ENCODE measurements at regions not wholly inside any gene's neighbourhood (a gene's known extent, or its start where the extent isn't known, plus 50 kb on each side); places are given as distances from the start of the nearest gene placed in this dataset.

DNA sequence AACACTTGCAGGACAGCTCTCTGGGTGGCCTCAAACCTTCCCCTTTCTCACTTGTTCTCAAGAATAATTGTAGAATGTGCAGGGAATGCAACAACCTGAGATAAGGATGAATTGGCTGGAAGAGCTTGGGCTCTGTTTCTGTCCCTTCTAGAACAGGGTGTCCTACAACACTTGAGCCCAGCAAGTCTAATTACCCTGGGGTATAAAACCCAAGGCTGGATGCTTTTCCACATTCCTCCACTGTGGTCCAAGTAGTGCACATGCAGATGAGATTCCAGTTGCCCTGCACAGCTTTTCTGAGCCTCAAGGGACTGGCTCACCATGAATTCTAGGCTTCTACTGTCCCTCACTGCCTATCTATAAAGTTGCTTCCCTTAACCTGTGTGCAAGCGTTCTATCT, 140.8 kb upstream of the SPATS2L start:
- DNase-seq = no peak
- no peak overlapping the region for H3K4me3 Mint-ChIP-seq
- no peaks in the 10 kb centered on the region for H3K4me1 Mint-ChIP-seq (ENCODE audit: low read depth in 2 of 2)
- no peak for ATAC-seq (replicated peaks)
- peaks cover 10 to 16% of the 10 kb centered on the region in 2 donors for H3K27me3 Mint-ChIP-seq
- no peak overlapping the region for H3K27ac Mint-ChIP-seq
- H3K9me3 Mint-ChIP-seq = no peaks in the 10 kb centered on the region
- no peaks in the 10 kb centered on the region for H3K36me3 Mint-ChIP-seq (ENCODE audit: insufficient read depth)

GRCh38 chr2:200168641-200169555, 137.6 kb upstream of the SPATS2L start:
- Mint-ChIP-seq H3K36me3 (ENCODE audit: insufficient read depth) (no peaks in the 10 kb centered on the region), H3K27me3 (peaks cover 6 to 17% of the 10 kb centered on the region in 2 donors), H3K4me3 (no peak overlapping the region), H3K27ac (no peak overlapping the region), H3K9me3 (no peaks in the 10 kb centered on the region), H3K4me1 (ENCODE audit: low read depth in 2 of 2) (peaks cover 0 to 1% of the 10 kb centered on the region in 2 donors)
- DNase-seq (no peak), ATAC-seq (replicated peaks) (no peak)

- DNase-seq (no peak), ATAC-seq (replicated peaks) (no peak)
- no peak overlapping the region for H3K27ac Mint-ChIP-seq
- H3K27me3 Mint-ChIP-seq = peaks cover 0 to 14% of the 10 kb centered on the region in 2 donors
- no peaks in the 10 kb centered on the region for H3K9me3 Mint-ChIP-seq
- peaks cover 0 to 1% of the 10 kb centered on the region in 2 donors for H3K4me1 Mint-ChIP-seq (ENCODE audit: low read depth in 2 of 2)
- no peak overlapping the region for H3K4me3 Mint-ChIP-seq
- H3K36me3 Mint-ChIP-seq (ENCODE audit: insufficient read depth) = no peaks in the 10 kb centered on the region
Measured at GRCh38 chr2:200170221-200170620, 136.3 kb upstream of the SPATS2L start.

- ATAC-seq (replicated peaks) = no peak
- no peaks in the 10 kb centered on the region for H3K9me3 Mint-ChIP-seq
- DNase-seq = no peak
- H3K27me3 Mint-ChIP-seq = peaks cover 0 to 14% of the 10 kb centered on the region in 2 donors
- no peak overlapping the region for H3K4me3 Mint-ChIP-seq
- H3K36me3 Mint-ChIP-seq (ENCODE audit: insufficient read depth) = no peaks in the 10 kb centered on the region
- peaks cover 0 to 1% of the 10 kb centered on the region in 2 donors for H3K4me1 Mint-ChIP-seq (ENCODE audit: low read depth in 2 of 2)
- H3K27ac Mint-ChIP-seq = no peak overlapping the region
Measured at GRCh38 chr2:200171731-200172482, 134.6 kb upstream of the SPATS2L start.

GRCh38 chr2:200172521-200172920, 134.0 kb upstream of the SPATS2L start:
- Mint-ChIP-seq H3K36me3 (ENCODE audit: insufficient read depth) (no peaks in the 10 kb centered on the region), H3K27me3 (peaks cover 4 to 16% of the 10 kb centered on the region in 2 donors), H3K9me3 (no peaks in the 10 kb centered on the region), H3K4me3 (no peak overlapping the region), H3K27ac (no peak overlapping the region), H3K4me1 (ENCODE audit: low read depth in 2 of 2) (peaks cover 0 to 1% of the 10 kb centered on the region in 2 donors)
- ATAC-seq (replicated peaks) (no peak), DNase-seq (no peak)

DNA sequence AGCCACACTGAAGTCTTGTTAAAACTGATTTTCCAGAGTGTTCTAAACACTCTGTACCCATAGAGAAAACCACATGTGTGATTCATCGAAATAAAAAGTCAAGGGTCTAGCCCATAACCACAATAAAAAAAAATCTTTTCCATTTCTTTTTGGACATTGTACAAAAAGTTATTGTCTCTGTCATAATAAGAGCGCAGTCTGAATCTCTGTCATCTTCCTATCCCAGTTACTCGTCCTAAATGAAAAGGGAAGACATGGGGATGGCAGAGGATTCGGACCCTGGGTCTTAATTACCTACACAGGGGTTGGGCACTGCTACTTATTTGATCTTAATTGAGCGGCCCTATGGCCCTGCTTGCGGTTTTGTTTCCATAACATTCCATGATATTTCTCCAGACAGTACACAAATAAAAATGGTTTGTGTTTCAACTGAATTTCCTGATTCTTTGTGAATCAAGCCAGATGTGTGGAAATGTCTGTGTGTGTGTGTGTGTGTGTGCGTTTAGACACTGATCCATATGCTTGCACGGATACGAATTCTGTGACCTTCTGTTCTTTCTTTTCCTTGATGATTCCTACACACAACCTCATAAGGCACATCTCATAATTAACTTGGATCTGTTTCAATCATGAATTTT, 133.4 kb upstream of the SPATS2L start:
- Mint-ChIP-seq H3K27me3 (peaks cover 10 to 21% of the 10 kb centered on the region in 2 donors), H3K9me3 (no peaks in the 10 kb centered on the region)
- no peak for DNase-seq

GRCh38 chr2:200173691-200174090, 132.8 kb upstream of the SPATS2L start:
- DNase-seq = no peak
- Mint-ChIP-seq H3K36me3 (ENCODE audit: insufficient read depth) (no peaks in the 10 kb centered on the region), H3K4me3 (no peak overlapping the region), H3K27me3 (peaks cover 16 to 26% of the 10 kb centered on the region in 2 donors), H3K9me3 (no peaks in the 10 kb centered on the region), H3K27ac (no peak overlapping the region), H3K4me1 (ENCODE audit: low read depth in 2 of 2) (peaks cover 0 to 1% of the 10 kb centered on the region in 2 donors)
- ATAC-seq (replicated peaks) = no peak

More for the DNA sequence above, 133.4 kb upstream of the SPATS2L start:
- Mint-ChIP-seq H3K4me1 (ENCODE audit: low read depth in 2 of 2) (peaks cover 0 to 1% of the 10 kb centered on the region in 2 donors), H3K4me3 (no peak overlapping the region), H3K36me3 (ENCODE audit: insufficient read depth) (no peaks in the 10 kb centered on the region), H3K27ac (no peak overlapping the region)
- no peak for ATAC-seq (replicated peaks)

GRCh38 chr2:200174433-200175216, 131.9 kb upstream of the SPATS2L start:
- Mint-ChIP-seq H3K4me1 (ENCODE audit: low read depth in 2 of 2) (peaks cover 0 to 1% of the 10 kb centered on the region in 2 donors), H3K27me3 (peaks cover 19 to 24% of the 10 kb centered on the region in 2 donors), H3K36me3 (ENCODE audit: insufficient read depth) (no peaks in the 10 kb centered on the region), H3K27ac (no peak overlapping the region), H3K4me3 (no peak overlapping the region), H3K9me3 (no peaks in the 10 kb centered on the region)
- DNase-seq (no peak), ATAC-seq (replicated peaks) (no peak)

DNA sequence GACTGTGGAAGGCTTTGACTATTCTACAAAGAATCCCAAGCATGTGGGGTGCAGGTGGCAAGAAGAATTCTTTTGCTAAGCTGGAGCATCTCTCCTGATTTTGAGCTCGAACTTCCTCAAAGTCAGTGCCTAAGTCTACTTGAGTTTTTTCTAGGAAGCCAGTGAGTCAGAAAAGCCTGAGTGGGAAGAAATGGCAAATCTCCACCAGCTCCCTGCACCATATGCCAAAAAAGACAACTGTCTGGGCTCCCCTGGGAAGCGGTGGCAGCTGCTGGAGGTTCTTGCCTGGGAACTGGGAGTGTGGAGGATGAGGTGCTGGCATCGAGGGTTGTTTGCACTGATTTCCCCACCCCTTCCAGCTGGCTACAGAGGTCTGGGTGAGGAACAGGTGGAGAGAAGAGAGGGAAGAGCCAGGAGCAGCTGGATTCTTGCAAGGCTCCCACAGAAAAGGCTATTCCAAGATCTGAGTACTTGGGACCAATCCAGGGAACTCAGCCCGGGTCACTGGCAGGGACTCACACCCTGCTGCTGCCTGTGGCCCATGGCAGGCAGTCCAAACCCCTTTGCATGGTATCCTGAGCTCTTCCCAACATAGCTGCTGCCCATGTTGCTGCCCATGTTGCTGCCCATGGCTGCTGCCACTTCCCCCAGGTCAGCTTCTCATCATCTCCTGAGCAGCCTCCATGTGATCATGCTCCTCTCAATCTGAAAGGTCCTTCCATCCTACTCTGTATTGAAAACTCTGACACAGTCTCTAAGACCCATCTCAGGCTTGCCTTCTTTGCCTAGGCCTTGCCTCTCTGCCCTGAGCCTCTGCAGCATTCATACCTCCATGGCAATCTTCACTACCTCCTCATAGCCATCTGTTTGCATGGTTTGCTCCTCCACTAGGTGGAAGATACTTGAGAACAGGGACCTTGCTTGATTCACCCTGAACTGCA, 128.3 kb upstream of the SPATS2L start:
- Mint-ChIP-seq H3K4me1 (ENCODE audit: low read depth in 2 of 2) (no peaks in the 10 kb centered on the region), H3K36me3 (ENCODE audit: insufficient read depth) (peaks cover 2% of the 10 kb centered on the region), H3K27me3 (peaks cover 44 to 46% of the 10 kb centered on the region in 2 donors), H3K9me3 (no peaks in the 10 kb centered on the region), H3K4me3 (no peak overlapping the region), H3K27ac (no peak overlapping the region)
- ATAC-seq (replicated peaks) (no peak), DNase-seq (no peak)

DNA sequence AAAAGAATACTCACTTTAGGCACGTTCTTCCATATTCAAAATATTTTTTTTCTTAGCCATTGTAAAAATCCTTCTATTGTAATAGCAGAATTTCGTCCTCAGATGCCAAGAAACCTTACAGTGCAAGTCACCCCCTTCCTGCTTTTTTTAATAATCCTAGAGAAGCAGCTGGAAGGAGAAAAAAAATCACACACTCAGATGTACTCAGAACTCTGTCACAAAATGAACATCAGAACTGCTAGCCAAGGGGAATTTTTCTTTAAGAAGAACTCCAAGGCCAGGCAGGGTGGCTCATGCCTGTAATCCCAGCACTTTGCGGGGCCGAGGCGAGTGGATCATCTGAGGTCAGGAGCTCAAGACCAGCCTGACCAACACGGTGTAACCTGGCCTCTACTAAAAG, 127.3 kb upstream of the SPATS2L start:
- no peaks in the 10 kb centered on the region for H3K9me3 Mint-ChIP-seq
- no peak overlapping the region for H3K4me3 Mint-ChIP-seq
- H3K4me1 Mint-ChIP-seq (ENCODE audit: low read depth in 2 of 2) = no peaks in the 10 kb centered on the region
- peaks cover 46 to 49% of the 10 kb centered on the region in 2 donors for H3K27me3 Mint-ChIP-seq
- H3K27ac Mint-ChIP-seq = no peak overlapping the region
- peaks cover 2% of the 10 kb centered on the region for H3K36me3 Mint-ChIP-seq (ENCODE audit: insufficient read depth)
- ATAC-seq (replicated peaks) = no peak
- DNase-seq = no peak

DNA sequence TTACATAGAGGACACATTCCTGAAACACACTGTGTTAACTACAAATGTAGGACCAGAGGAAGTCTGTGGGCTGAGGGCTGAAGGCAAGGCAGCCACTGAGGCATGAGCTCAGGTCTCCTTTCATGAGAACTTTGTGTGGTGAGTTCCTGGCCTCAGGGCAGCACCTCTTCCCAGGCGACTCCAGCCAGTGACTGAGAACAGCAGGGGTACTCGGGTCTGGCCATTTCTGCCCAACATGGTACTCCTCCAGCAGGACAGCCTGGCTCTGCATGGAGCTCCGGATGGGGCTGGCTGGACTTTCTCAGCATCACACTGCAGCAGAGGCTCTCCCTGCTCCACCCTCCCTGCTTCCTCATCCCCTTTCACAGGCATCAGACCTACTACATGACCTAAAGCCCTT, 125.5 kb upstream of the SPATS2L start:
- DNase-seq (no peak), ATAC-seq (replicated peaks) (no peak)
- no peak overlapping the region for H3K4me3 Mint-ChIP-seq
- H3K27ac Mint-ChIP-seq = no peak overlapping the region
- H3K36me3 Mint-ChIP-seq (ENCODE audit: insufficient read depth) = peaks cover 2% of the 10 kb centered on the region
- H3K27me3 Mint-ChIP-seq = peaks cover 60 to 65% of the 10 kb centered on the region in 2 donors
- no peaks in the 10 kb centered on the region for H3K4me1 Mint-ChIP-seq (ENCODE audit: low read depth in 2 of 2)
- no peaks in the 10 kb centered on the region for H3K9me3 Mint-ChIP-seq

DNA sequence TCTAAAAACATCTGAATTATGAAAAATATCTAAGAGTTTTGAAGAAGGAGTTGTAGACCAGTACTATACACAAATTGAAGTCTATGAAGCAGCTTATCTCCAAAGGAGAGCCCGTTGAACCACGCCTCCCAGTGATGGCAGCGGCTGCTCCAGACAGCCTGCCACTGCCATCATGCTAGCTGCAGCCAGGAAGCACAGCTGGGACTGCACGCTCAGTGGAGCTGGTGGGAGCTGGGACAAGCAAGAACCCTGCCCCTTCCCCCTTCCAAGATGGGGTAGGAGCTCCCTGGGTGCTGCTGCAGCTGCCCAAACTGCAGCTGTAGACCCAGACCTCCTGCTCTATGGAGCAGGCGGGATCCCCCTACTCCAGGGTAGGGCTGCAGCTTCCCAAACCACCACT, 124.7 kb upstream of the SPATS2L start:
- Mint-ChIP-seq H3K27ac (no peak overlapping the region), H3K36me3 (ENCODE audit: insufficient read depth) (peaks cover 2% of the 10 kb centered on the region), H3K4me1 (ENCODE audit: low read depth in 2 of 2) (no peaks in the 10 kb centered on the region), H3K9me3 (no peaks in the 10 kb centered on the region), H3K27me3 (peaks cover 65 to 68% of the 10 kb centered on the region in 2 donors), H3K4me3 (no peak overlapping the region)
- ATAC-seq (replicated peaks) (no peak), DNase-seq (no peak)

Data from effector memory CD8-positive, alpha-beta T cell (primary cell).